Coronary artery (tissue), 2 donors: ENCODE measurements at regions not wholly inside any gene's neighbourhood (a gene's known extent, or its start where the extent isn't known, plus 50 kb on each side); places are given as distances from the start of the nearest gene placed in this dataset.
"Not testable (repeated sequence)": the region's sequence is repeated elsewhere in the genome, so short reads cannot be mapped to it uniquely, and the experiment has no call there.

Experiments used
- DNase-seq: peaks from one replicate; pipeline ENCODE4 v3.0.0-alpha.2; 2017; ENCODE audit warnings: low spot score
- H3K27ac ChIP-seq, 2 donors: fragments of 200-600 bp; sonication (generic); one replicate each; pipeline ENCODE4 v1.5.1; 2016 to 2019
- H3K4me3 ChIP-seq: fragments of 200-600 bp; sonication (generic); 2 replicates; pipeline ENCODE4 v1.5.1; 2016; ENCODE audit warnings: mild to moderate bottlenecking, moderate library complexity
- TF ChIP-seq, protein P1 (sequence below): fragments of 200-600 bp; sonication (generic); IDR thresholded peaks from one replicate; pipeline ENCODE4 v1.5.1; 2019; ENCODE audit warnings: antibody characterized with exemption

DNA sequence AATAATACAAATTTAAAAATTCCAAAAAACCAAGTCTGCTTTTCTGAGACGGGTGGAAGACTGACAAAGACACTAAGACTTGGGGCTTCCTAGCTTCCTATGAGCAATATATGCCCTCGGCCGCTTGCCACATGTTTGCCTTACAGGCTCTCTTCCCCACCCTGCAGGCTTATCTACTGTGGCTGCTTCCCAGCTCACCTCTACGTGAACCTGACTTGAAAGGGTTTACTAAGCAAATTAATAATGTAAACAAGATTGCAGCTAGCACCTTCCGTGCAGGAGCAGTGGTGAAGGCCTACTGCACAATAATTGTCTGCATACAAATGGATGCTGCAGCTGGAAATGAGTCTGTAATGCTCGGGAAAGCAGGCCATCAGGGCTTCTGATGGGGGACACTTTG, 152.9 kb upstream of the DAB1 start:
- TF ChIP-seq, protein P1, sequence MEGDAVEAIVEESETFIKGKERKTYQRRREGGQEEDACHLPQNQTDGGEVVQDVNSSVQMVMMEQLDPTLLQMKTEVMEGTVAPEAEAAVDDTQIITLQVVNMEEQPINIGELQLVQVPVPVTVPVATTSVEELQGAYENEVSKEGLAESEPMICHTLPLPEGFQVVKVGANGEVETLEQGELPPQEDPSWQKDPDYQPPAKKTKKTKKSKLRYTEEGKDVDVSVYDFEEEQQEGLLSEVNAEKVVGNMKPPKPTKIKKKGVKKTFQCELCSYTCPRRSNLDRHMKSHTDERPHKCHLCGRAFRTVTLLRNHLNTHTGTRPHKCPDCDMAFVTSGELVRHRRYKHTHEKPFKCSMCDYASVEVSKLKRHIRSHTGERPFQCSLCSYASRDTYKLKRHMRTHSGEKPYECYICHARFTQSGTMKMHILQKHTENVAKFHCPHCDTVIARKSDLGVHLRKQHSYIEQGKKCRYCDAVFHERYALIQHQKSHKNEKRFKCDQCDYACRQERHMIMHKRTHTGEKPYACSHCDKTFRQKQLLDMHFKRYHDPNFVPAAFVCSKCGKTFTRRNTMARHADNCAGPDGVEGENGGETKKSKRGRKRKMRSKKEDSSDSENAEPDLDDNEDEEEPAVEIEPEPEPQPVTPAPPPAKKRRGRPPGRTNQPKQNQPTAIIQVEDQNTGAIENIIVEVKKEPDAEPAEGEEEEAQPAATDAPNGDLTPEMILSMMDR, result no peak
- no peak for DNase-seq
- H3K27ac ChIP-seq, result no peak overlapping the region
- H3K4me3 ChIP-seq, result no peak overlapping the region

DNA sequence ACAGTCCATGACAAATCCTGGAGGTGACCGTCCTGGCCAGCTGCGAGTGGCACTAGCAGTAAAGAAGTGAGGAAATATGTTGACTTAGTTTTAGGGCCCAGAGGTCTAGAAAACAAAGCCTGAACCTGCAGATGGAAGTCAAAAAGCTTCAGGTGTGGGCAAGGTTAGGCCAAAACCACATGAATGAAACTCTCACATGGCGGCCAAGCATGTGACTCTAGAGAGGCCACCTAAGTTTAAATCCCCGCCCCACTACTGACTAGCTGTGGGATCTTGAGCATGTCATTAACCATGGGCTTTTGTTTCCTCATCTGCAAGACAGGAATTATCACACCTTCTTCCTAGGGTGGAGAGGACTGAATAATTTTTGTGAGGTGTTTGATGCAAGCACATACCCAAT, 148.2 kb upstream of the DAB1 start:
- no peak overlapping the region for H3K27ac ChIP-seq
- H3K4me3 ChIP-seq, result no peak overlapping the region
- no peak for DNase-seq
- TF ChIP-seq, protein P1, result no peak

DNA sequence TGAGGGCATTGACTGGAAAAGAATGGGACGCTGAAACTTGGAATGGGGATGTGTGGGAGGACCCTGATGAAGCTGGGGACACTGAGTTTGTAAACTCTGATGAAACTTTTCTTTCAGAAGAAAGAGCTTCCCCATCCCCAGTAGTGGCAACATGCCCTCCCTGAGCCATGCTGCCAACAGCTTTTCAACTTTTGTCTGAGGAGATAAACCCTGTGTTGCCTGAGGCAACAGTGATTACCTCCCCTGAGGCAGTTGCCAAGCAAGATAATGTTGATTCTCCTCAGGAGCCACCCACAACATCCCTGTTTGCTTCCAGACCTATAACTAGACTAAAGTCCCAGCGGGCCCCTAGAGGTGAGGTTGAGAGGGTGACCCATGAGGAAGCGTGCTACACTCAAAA, 134.2 kb upstream of the DAB1 start:
- H3K27ac ChIP-seq, H3K4me3 ChIP-seq, DNase-seq: not testable (repeated sequence)

DNA sequence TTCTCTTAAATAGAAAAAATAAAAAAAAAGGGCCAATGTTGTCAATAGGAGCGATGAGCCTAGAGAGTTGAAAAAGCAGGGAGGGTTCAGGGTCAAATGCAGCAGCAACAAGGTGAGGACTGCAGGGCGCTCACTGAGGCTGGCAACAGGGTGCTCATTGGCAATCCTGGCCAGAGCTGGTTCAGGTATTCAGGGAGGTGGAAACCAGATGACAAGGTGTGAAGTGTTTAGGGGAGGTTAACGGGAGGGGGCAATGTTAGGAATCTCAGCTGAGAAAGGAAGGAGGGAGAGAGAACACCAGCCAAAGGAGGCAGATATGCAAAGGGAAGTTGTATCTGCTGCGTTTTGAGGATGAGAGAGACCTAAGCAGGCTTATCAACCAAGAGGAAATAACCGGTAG, 129.8 kb upstream of the DAB1 start:
- TF ChIP-seq, protein P1, result no peak
- DNase-seq, result no peak
- no peak overlapping the region for H3K27ac ChIP-seq
- H3K4me3 ChIP-seq, result no peak overlapping the region

DNA sequence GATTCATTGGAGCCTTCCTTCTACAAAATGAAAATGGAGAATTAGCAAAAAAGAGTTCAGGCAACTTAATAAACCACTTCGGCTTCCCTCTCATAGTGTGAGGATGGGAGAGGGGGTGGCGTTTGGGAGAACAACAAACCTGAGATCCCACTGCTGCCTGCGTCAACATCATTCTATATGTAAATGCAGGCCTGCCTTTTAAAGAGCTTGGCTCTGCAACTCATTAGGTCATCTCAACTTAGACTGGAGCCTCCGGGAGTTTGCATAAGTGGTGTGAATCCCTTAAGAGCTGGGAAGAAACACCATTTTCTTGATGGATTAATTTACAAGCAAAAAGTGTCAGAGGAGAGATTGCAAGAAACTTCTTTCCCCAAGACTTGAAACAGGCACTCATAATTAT, 127.6 kb upstream of the DAB1 start:
- Histone ChIP-seq H3K27ac (no peak overlapping the region), H3K4me3 (no peak overlapping the region)
- TF ChIP-seq, protein P1, result no peak
- DNase-seq, result no peak

DNA sequence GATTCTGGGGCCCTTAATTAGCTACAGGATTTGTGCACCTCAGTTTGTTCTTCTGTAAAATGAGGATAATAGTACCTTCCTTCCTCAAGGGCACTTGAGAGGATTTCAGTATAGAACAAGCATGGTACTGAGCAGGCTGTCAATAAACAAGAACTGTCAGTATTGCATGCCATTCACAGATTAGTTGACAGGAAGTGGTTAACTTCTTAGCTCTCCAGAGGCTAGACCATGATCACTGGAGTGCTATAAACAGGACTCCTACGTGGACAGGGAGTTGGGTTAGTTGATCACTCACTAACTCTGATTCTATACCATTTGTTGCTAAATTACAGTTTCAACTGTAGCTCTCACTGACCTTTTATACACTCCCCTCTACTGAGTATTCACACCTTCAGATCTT, 126.2 kb upstream of the DAB1 start:
- H3K4me3 ChIP-seq, result no peak overlapping the region
- no peak for DNase-seq
- H3K27ac ChIP-seq, result no peak overlapping the region
- TF ChIP-seq, protein P1, result no peak

DNA sequence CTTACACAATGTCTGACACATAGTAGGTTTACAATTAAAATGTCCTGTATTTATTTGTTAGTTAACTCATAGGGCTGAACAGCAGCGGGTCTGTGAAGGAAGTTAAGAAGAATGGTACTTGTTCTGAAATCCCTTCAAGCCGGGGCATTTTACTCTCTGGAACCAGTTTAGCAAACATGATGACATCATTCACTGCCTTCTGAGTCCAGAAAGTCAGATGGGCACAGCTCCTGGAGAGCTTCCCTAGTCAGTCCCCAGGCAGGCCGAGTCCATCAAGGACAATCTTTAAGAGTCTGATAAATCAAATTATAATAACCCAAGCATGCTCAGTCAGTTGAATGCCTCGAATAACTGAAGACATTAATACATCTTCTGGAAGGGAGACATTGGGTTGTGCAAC, 125.4 kb upstream of the DAB1 start:
- no peak for DNase-seq
- TF ChIP-seq, protein P1, result no peak
- H3K4me3 ChIP-seq, result no peak overlapping the region
- no peak overlapping the region for H3K27ac ChIP-seq
